Activated CD8-positive, alpha-beta T cell treated with anti-CD3 and anti-CD28 coated beads, Interleukin-2, amount 10 ng/mL, durations not matched to agents 7 days and 5 days (primary cell): ENCODE measurements at regions not wholly inside any gene's neighbourhood (a gene's known extent, or its start where the extent isn't known, plus 50 kb on each side); places are given as distances from the start of the nearest gene placed in this dataset.

Source experiments
- ATAC-seq: fragments of 150-1000 bp; cut with Tn5 transposase; one replicate; pipeline ENCODE4 v1.10.0; 2021; ENCODE audit warnings: moderate library complexity
- CTCF ChIA-PET: fragments of 350-600 bp; sonication (Branson Sonifier 250); formaldehyde crosslinking; loops from one replicate; lab custom pipeline; 2021; ENCODE audit warnings: antibody characterized with exemption; lab: Charles Lee
- POLR2A ChIA-PET: fragments of 350-600 bp; sonication (Branson Sonifier 250); formaldehyde crosslinking; loops from one replicate; lab custom pipeline; 2021; ENCODE audit warnings: antibody characterized with exemption; lab: Charles Lee
- DNase-seq: peaks from one replicate; pipeline ENCODE4 v3.0.0-alpha.2; 2020
- H3K27ac Mint-ChIP-seq: one replicate; pipeline ENCODE4 v1.8.0; 2021; ENCODE audit warnings: mild to moderate bottlenecking, mixed read lengths
- H3K27me3 Mint-ChIP-seq: one replicate; pipeline ENCODE4 v1.8.0; 2021; ENCODE audit warnings: low read depth, mixed read lengths
- H3K36me3 Mint-ChIP-seq: one replicate; pipeline ENCODE4 v1.8.0; 2021; ENCODE audit warnings: low read depth, mixed read lengths
- H3K4me1 Mint-ChIP-seq: one replicate; pipeline ENCODE4 v1.8.0; 2021; ENCODE audit warnings: low read depth, mixed read lengths
- H3K4me3 Mint-ChIP-seq: one replicate; pipeline ENCODE4 v1.8.0; 2021; ENCODE audit warnings: mild to moderate bottlenecking, mixed read lengths
- H3K9me3 Mint-ChIP-seq: one replicate; pipeline ENCODE4 v1.8.0; 2022; ENCODE audit warnings: mixed read lengths; ENCODE audit not compliant: insufficient read depth

- DNase-seq (no peak), ATAC-seq (no peak)
- Mint-ChIP-seq H3K4me1 (peaks cover 34% of the 10 kb centered on the region), H3K27me3 (peaks cover 17% of the 10 kb centered on the region), H3K27ac (no peak overlapping the region), H3K9me3 (no peaks in the 10 kb centered on the region), H3K4me3 (no peak overlapping the region), H3K36me3 (peaks cover 4% of the 10 kb centered on the region)
- ChIA-PET CTCF (interaction anchor here (1.4 to 5.4 kb wide), 3 partner anchors 53 to 142 kb away, joined by 3 to 40 read pairs (median 7); no protein-coding TSS in a partner anchor), POLR2A (interaction anchor here (1.2 kb wide), 1 partner anchor 142 kb away, joined by 3 read pairs; no protein-coding TSS in a partner anchor)
These were observed 215.1 kb downstream of the S1PR1 start for GRCh38 chr1:101451888-101452287.

GRCh38 chr1:101452825-101453224 is 216.0 kb downstream of the S1PR1 start:
- Mint-ChIP-seq H3K27ac (no peak overlapping the region), H3K36me3 (peaks cover 4% of the 10 kb centered on the region)
- CTCF ChIA-PET = interaction anchor here (0.9 to 5.4 kb wide), 6 partner anchors 14 to 143 kb away, joined by 3 to 40 read pairs (median 4); no protein-coding TSS in a partner anchor

GRCh38 chr1:101453844-101454243 is 217.0 kb downstream of the S1PR1 start:
- POLR2A ChIA-PET = no interaction called here
- Mint-ChIP-seq H3K36me3 (peaks cover 4% of the 10 kb centered on the region), H3K4me1 (peaks cover 34% of the 10 kb centered on the region), H3K27me3 (peaks cover 7% of the 10 kb centered on the region), H3K4me3 (no peak overlapping the region), H3K9me3 (no peaks in the 10 kb centered on the region), H3K27ac (peak overlapping the region; percentile 65)
- CTCF ChIA-PET = interaction anchor here (0.9 to 5.4 kb wide), 10 partner anchors 12 to 166 kb away, joined by 3 to 40 read pairs (median 4); no protein-coding TSS in a partner anchor
- ATAC-seq = peak; percentile 39
- DNase-seq = peak; percentile 25

More at GRCh38 chr1:101452825-101453224, 216.0 kb downstream of the S1PR1 start:
- DNase-seq (no peak), ATAC-seq (no peak)
- Mint-ChIP-seq H3K27me3 (peaks cover 13% of the 10 kb centered on the region), H3K9me3 (no peaks in the 10 kb centered on the region), H3K4me1 (peaks cover 34% of the 10 kb centered on the region), H3K4me3 (no peak overlapping the region)
- POLR2A ChIA-PET = interaction anchor here (1.2 kb wide), 1 partner anchor 143 kb away, joined by 3 read pairs; no protein-coding TSS in a partner anchor

- no peak for ATAC-seq
- CTCF ChIA-PET = interaction anchor here (0.9 to 5.4 kb wide), 8 partner anchors 10 to 538 kb away, joined by 4 to 40 read pairs (median 5); no protein-coding TSS in a partner anchor
- H3K4me3 Mint-ChIP-seq = no peak overlapping the region
- POLR2A ChIA-PET = no interaction called here
- H3K27ac Mint-ChIP-seq = no peak overlapping the region
- no peaks in the 10 kb centered on the region for H3K9me3 Mint-ChIP-seq
- peaks cover 7% of the 10 kb centered on the region for H3K27me3 Mint-ChIP-seq
- H3K4me1 Mint-ChIP-seq = peaks cover 34% of the 10 kb centered on the region
- H3K36me3 Mint-ChIP-seq = peaks cover 4% of the 10 kb centered on the region
- DNase-seq = no peak
These were observed 218.3 kb downstream of the S1PR1 start for GRCh38 chr1:101455166-101455565.

GRCh38 chr1:101460739-101461138 is 223.9 kb downstream of the S1PR1 start:
- peaks cover 8% of the 10 kb centered on the region for H3K27me3 Mint-ChIP-seq
- no peaks in the 10 kb centered on the region for H3K36me3 Mint-ChIP-seq
- no peak overlapping the region for H3K27ac Mint-ChIP-seq
- no peak for ATAC-seq
- CTCF ChIA-PET = interaction anchor here (0.8 kb wide), 1 partner anchor 59 kb away, joined by 3 read pairs; no protein-coding TSS in a partner anchor
- no peak for DNase-seq
- no peaks in the 10 kb centered on the region for H3K9me3 Mint-ChIP-seq
- POLR2A ChIA-PET = no interaction called here
- no peak overlapping the region for H3K4me3 Mint-ChIP-seq
- no peaks in the 10 kb centered on the region for H3K4me1 Mint-ChIP-seq

GRCh38 chr1:101463195-101463594 is 226.4 kb downstream of the S1PR1 start:
- ATAC-seq = no peak

GRCh38 chr1:101465941-101466340 is 229.1 kb downstream of the S1PR1 start:
- no peaks in the 10 kb centered on the region for H3K36me3 Mint-ChIP-seq
- H3K4me3 Mint-ChIP-seq = no peak overlapping the region
- H3K27ac Mint-ChIP-seq = no peak overlapping the region
- ChIA-PET POLR2A (no interaction called here), CTCF (interaction anchor here (1.1 to 1.6 kb wide), 2 partner anchors 9 to 11 kb away, joined by 4 to 6 read pairs; no protein-coding TSS in a partner anchor)
- no peaks in the 10 kb centered on the region for H3K4me1 Mint-ChIP-seq
- no peaks in the 10 kb centered on the region for H3K9me3 Mint-ChIP-seq
- DNase-seq (no peak), ATAC-seq (no peak)
- peaks cover under 1% of the 10 kb centered on the region for H3K27me3 Mint-ChIP-seq

More at GRCh38 chr1:101463195-101463594, 226.4 kb downstream of the S1PR1 start:
- no peaks in the 10 kb centered on the region for H3K4me1 Mint-ChIP-seq
- no peak for DNase-seq
- H3K27me3 Mint-ChIP-seq = peaks cover 3% of the 10 kb centered on the region
- H3K27ac Mint-ChIP-seq = no peak overlapping the region
- H3K4me3 Mint-ChIP-seq = no peak overlapping the region
- H3K36me3 Mint-ChIP-seq = no peaks in the 10 kb centered on the region
- H3K9me3 Mint-ChIP-seq = no peaks in the 10 kb centered on the region
- ChIA-PET POLR2A (no interaction called here), CTCF (no interaction called here)

- DNase-seq (no peak), ATAC-seq (no peak)
- no peaks in the 10 kb centered on the region for H3K9me3 Mint-ChIP-seq
- no peak overlapping the region for H3K27ac Mint-ChIP-seq
- H3K36me3 Mint-ChIP-seq = no peaks in the 10 kb centered on the region
- H3K27me3 Mint-ChIP-seq = no peaks in the 10 kb centered on the region
- H3K4me3 Mint-ChIP-seq = no peak overlapping the region
- peaks cover 9% of the 10 kb centered on the region for H3K4me1 Mint-ChIP-seq
- CTCF ChIA-PET = interaction anchor here (0.6 to 2.9 kb wide), 15 partner anchors 8 to 165 kb away, joined by 3 to 14 read pairs (median 6); no protein-coding TSS in a partner anchor
- POLR2A ChIA-PET = no interaction called here
These were observed 237.3 kb downstream of the S1PR1 start for GRCh38 chr1:101474039-101474665.

- Mint-ChIP-seq H3K9me3 (no peaks in the 10 kb centered on the region), H3K4me3 (no peak overlapping the region), H3K36me3 (no peaks in the 10 kb centered on the region), H3K27me3 (peaks cover 2% of the 10 kb centered on the region), H3K4me1 (peaks cover 9% of the 10 kb centered on the region), H3K27ac (no peak overlapping the region)
- DNase-seq = no peak
- ATAC-seq = no peak
- ChIA-PET CTCF (interaction anchor here (1.1 to 1.5 kb wide), 4 partner anchors 9 to 44 kb away, joined by 3 to 6 read pairs (median 4); no protein-coding TSS in a partner anchor), POLR2A (no interaction called here)
These were observed 239.7 kb downstream of the S1PR1 start for GRCh38 chr1:101476541-101476940.

- no peak for DNase-seq
- POLR2A ChIA-PET = interaction anchor here (0.7 kb wide), 1 partner anchor 43 kb away, joined by 3 read pairs; no protein-coding TSS in a partner anchor
- ATAC-seq = no peak
- Mint-ChIP-seq H3K36me3 (no peaks in the 10 kb centered on the region), H3K9me3 (no peaks in the 10 kb centered on the region), H3K27me3 (peaks cover 7% of the 10 kb centered on the region), H3K27ac (no peak overlapping the region), H3K4me3 (no peak overlapping the region), H3K4me1 (peaks cover 9% of the 10 kb centered on the region)
- CTCF ChIA-PET = no interaction called here
These were observed 243.1 kb downstream of the S1PR1 start for GRCh38 chr1:101479945-101480344.

- DNase-seq = no peak
- no peak for ATAC-seq
- peaks cover 7% of the 10 kb centered on the region for H3K27me3 Mint-ChIP-seq
- POLR2A ChIA-PET = no interaction called here
- no peaks in the 10 kb centered on the region for H3K9me3 Mint-ChIP-seq
- no peak overlapping the region for H3K4me3 Mint-ChIP-seq
- no peak overlapping the region for H3K27ac Mint-ChIP-seq
- CTCF ChIA-PET = no interaction called here
- no peaks in the 10 kb centered on the region for H3K36me3 Mint-ChIP-seq
- H3K4me1 Mint-ChIP-seq = no peaks in the 10 kb centered on the region
These were observed 245.5 kb downstream of the S1PR1 start for GRCh38 chr1:101482306-101482705.
